OCI-LY3 (cell line): ENCODE measurements at regions not wholly inside any gene's neighbourhood (a gene's known extent, or its start where the extent isn't known, plus 50 kb on each side); places are given as distances from the start of the nearest gene placed in this dataset.

Experiments used
- CTCF ChIP-seq: fragments of 200-600, 300-600 bp; sonication (generic); IDR thresholded peaks from 2 replicates; pipeline ENCODE4 v1.5.1; 2014; ENCODE audit warnings: antibody characterized with exemption, low read length, low read depth
- EZH2phosphoT487 ChIP-seq: fragments of 200-600 bp; shearing (Covaris generic); IDR thresholded peaks from 2 replicates; pipeline ENCODE4 v1.6.1; 2018; ENCODE audit warnings: antibody characterized with exemption, mixed run types, low read depth

GRCh38 chr10:25120188-25120587, 54.6 kb upstream of the GPR158 start:
- no peak for TF ChIP-seq CTCF
- no peak for TF ChIP-seq EZH2phosphoT487
